OCI-LY7 (cell line): ENCODE measurements at regions not wholly inside any gene's neighbourhood (a gene's known extent, or its start where the extent isn't known, plus 50 kb on each side); places are given as distances from the start of the nearest gene placed in this dataset.

ENCODE experiments used
- BruUV-seq: library from RNA; stranded (reverse); fragments of 400-500 nt; replicated peaks from 2 replicates; lab custom pipeline; 2021; lab: Mats Ljungman, UMichigan
- CTCF ChIA-PET: fragments of 300-600 bp; sonication (Branson Sonifier 250); formaldehyde crosslinking; loops from one replicate; lab custom pipeline; 2022; ENCODE audit warnings: antibody characterized with exemption; ENCODE audit not compliant: unreplicated experiment; lab: Charles Lee
- POLR2A ChIA-PET: fragments of 300-600 bp; sonication (Branson Sonifier 250); formaldehyde crosslinking; loops from one replicate; lab custom pipeline; 2022; ENCODE audit warnings: antibody characterized with exemption; lab: Charles Lee
- DNase-seq: peaks from one replicate; pipeline ENCODE4 v3.0.0-alpha.2; 2015; ENCODE audit warnings: low spot score
- H2AFZ ChIP-seq: fragments of 200-600 bp; sonication (generic), shearing (Covaris generic); 2 replicates; pipeline ENCODE4 v1.6.1; 2014; ENCODE audit warnings: mild to moderate bottlenecking, antibody characterized with exemption, low read length, moderate library complexity
- H3K27ac ChIP-seq: fragments of 200-600 bp; sonication (generic); 2 replicates; pipeline ENCODE4 v1.5.1; 2014; ENCODE audit warnings: mixed run types, low read depth, mild to moderate bottlenecking, moderate library complexity, low read length, inconsistent platforms; ENCODE audit not compliant: poor library complexity, severe bottlenecking
- H3K36me3 ChIP-seq: fragments of 200-600 bp; sonication (generic); 2 replicates; pipeline ENCODE4 v1.6.1; 2014; ENCODE audit warnings: mild to moderate bottlenecking, antibody characterized with exemption, low read length, moderate library complexity, mixed read lengths; ENCODE audit not compliant: insufficient read depth
- H3K4me1 ChIP-seq: fragments of 200-600 bp; sonication (generic); 2 replicates; pipeline ENCODE4 v1.5.1; 2014; ENCODE audit warnings: mild to moderate bottlenecking, low read length; ENCODE audit not compliant: insufficient read depth, poor library complexity, severe bottlenecking
- H3K4me2 ChIP-seq: fragments of 200-600 bp; sonication (generic); 2 replicates; pipeline ENCODE4 v1.6.1; 2014; ENCODE audit warnings: mild to moderate bottlenecking, low read length
- H3K4me3 ChIP-seq: fragments of 200-600 bp; sonication (generic); 2 replicates; pipeline ENCODE4 v1.5.1; 2014; ENCODE audit warnings: mild to moderate bottlenecking, low read depth, low read length; ENCODE audit not compliant: poor library complexity, severe bottlenecking
- H3K79me2 ChIP-seq: fragments of 200-600 bp; sonication (generic); 2 replicates; pipeline ENCODE4 v1.6.1; 2016; ENCODE audit warnings: low read depth, mild to moderate bottlenecking, low read length, moderate library complexity, mixed read lengths; ENCODE audit not compliant: insufficient read depth
- H3K9me2 ChIP-seq: fragments of 200-600 bp; sonication (generic); 2 replicates; pipeline ENCODE4 v1.6.1; 2016; ENCODE audit warnings: mild to moderate bottlenecking, low read length, mixed read lengths; ENCODE audit not compliant: insufficient read depth
- H3K9me3 ChIP-seq: fragments of 200-600 bp; sonication (generic); 2 replicates; pipeline ENCODE4 v1.6.1; 2014; ENCODE audit warnings: mild to moderate bottlenecking, mixed run types, low read length, mixed read lengths
- H4K20me1 ChIP-seq: fragments of 200-600 bp; sonication (generic); 2 replicates; pipeline ENCODE4 v1.6.1; 2014; ENCODE audit warnings: mild to moderate bottlenecking, antibody characterized with exemption, low read length, moderate library complexity, mixed read lengths; ENCODE audit not compliant: insufficient read depth
- CTCF ChIP-seq: fragments of 200-600 bp; sonication (generic); conservative IDR thresholded peaks from 2 replicates; pipeline ENCODE4 v1.5.1; 2014; ENCODE audit warnings: mild to moderate bottlenecking, antibody characterized with exemption, low read length, moderate library complexity, mixed read lengths
- EZH2phosphoT487 ChIP-seq: fragments of 200-600 bp; sonication (generic); IDR thresholded peaks from 2 replicates; pipeline ENCODE4 v1.6.1; 2018; ENCODE audit warnings: low read depth, borderline replicate concordance, mild to moderate bottlenecking, mixed run types, antibody characterized with exemption, low read length, moderate library complexity, mixed read lengths
- intact Hi-C: fragments of 100-400 bp; cut with micrococcal nuclease; formaldehyde crosslinking; loops from one replicate; pipeline ENCODE4 v1.10.0; 2022; ENCODE audit not compliant: unreplicated experiment

GRCh38 chr16:35754391-35755369 lies 2295.3 kb downstream of the TP53TG3F start:
- H3K9me2 ChIP-seq: no peaks in the 10 kb centered on the region
- no peaks in the 10 kb centered on the region for H3K79me2 ChIP-seq
- CTCF ChIA-PET: no interaction called here
- DNase-seq: no peak
- intact Hi-C loops: no loop called here
- POLR2A ChIA-PET: no interaction called here
- no peaks in the 10 kb centered on the region for H3K4me1 ChIP-seq
- TF ChIP-seq EZH2phosphoT487 (no peak), CTCF (no peak)
- no peaks in the 10 kb centered on the region for H4K20me1 ChIP-seq
- BruUV-seq: no TSS peak
- no peak overlapping the region for H3K27ac ChIP-seq
- H3K36me3 ChIP-seq: no peaks in the 10 kb centered on the region
- H3K4me2 ChIP-seq: no peak overlapping the region
- H3K4me3 ChIP-seq: no peak overlapping the region
- peaks cover 16% of the 10 kb centered on the region for H3K9me3 ChIP-seq
- H2AFZ ChIP-seq: no peak overlapping the region

DNA sequence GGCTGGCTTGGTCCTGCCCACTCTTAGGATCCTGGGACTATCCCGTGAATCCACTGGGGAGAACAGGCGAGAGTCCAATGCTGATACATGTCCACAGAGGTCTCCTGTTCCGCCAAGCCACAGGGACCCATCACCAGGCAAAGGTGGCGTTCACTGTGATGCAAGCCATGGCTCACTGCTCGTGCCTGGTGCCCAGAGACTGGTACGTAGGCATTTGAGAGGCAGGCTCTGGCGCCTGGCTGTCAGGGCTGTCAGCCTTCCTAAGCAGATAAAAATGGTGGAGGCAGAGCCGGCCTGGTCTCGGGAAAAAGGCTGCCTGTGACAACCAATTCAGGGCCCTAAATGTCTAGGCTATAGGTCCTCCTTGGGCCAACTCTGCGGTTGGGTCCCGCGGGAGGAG lies 2329.0 kb downstream of the TP53TG3F start:
- Histone ChIP-seq H3K4me3 (no peak overlapping the region), H3K9me3 (peaks cover 27% of the 10 kb centered on the region), H3K9me2 (no peaks in the 10 kb centered on the region), H3K36me3 (no peaks in the 10 kb centered on the region), H3K27ac (no peak overlapping the region), H2AFZ (no peak overlapping the region), H4K20me1 (no peaks in the 10 kb centered on the region), H3K79me2 (no peaks in the 10 kb centered on the region), H3K4me2 (no peak overlapping the region), H3K4me1 (no peaks in the 10 kb centered on the region)
- ChIA-PET POLR2A (no interaction called here), CTCF (no interaction called here)
- no peak for DNase-seq
- intact Hi-C loops: no loop called here
- no TSS peak for BruUV-seq
- TF ChIP-seq CTCF (no peak), EZH2phosphoT487 (no peak)
